Right atrium auricular region (tissue), 2 donors: ENCODE measurements at regions not wholly inside any gene's neighbourhood (a gene's known extent, or its start where the extent isn't known, plus 50 kb on each side); places are given as distances from the start of the nearest gene placed in this dataset.

Experiments
- DNase-seq: peaks from one replicate; pipeline ENCODE4 v3.0.0-alpha.2; 2019; ENCODE audit warnings: low spot score
- H3K27ac ChIP-seq, 2 donors: fragments of 200-600 bp; sonication (generic); 1 replicate in 1 of 2; 2 replicates in 1 of 2; pipeline ENCODE4 v1.5.1; 2016 to 2019
- H3K27me3 ChIP-seq, 2 donors: fragments of 200-600 bp; sonication (generic); one replicate each; pipeline versions ENCODE4 v1.5.1 to v1.6.0; 2017 to 2019
- H3K36me3 ChIP-seq: fragments of 200-600 bp; sonication (generic); one replicate; pipeline ENCODE4 v1.5.1; 2016
- H3K4me1 ChIP-seq, 2 donors: fragments of 200-600 bp; sonication (generic); one replicate each; pipeline versions ENCODE4 v1.5.1 to v1.6.0; 2017 to 2019
- H3K4me3 ChIP-seq, 2 donors: fragments of 200-600 bp; sonication (generic); 1 replicate in 1 of 2; 2 replicates in 1 of 2; pipeline ENCODE4 v1.5.1; 2017 to 2019; ENCODE audit warnings: mild to moderate bottlenecking in 1 of 2, moderate library complexity in 1 of 2
- H3K9me3 ChIP-seq, 2 donors: fragments of 200-600 bp; sonication (generic); one replicate each; pipeline ENCODE4 v1.5.1; 2019
- TF ChIP-seq, protein P1 (sequence below), 2 donors: fragments of 200-600 bp; sonication (generic); IDR thresholded peaks; one replicate each; pipeline ENCODE4 v1.5.1; 2019; ENCODE audit warnings: antibody characterized with exemption in 2 of 2

DNA sequence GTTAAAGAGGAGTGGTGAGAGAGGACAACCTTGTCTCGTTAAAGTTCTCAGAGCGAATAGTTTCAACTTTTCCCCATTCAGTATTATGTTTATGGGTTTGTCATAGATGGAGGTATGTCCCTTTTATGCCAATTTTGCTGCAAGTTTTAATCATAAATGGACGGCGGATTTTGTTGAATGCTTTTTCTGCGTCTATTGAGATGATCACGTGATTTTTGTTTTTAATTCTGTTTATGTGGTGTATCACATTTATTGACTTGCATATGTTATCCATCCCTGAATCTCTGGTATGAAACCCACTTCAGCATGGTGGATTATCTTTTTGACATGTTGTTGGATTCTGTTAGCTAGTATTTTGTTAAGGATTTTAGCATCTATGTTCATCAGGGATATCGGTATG, 1123.8 kb upstream of the KLHL29 start:
- no peak overlapping the region for H3K4me3 ChIP-seq
- H3K27ac ChIP-seq: no peak overlapping the region
- TF ChIP-seq, protein P1, sequence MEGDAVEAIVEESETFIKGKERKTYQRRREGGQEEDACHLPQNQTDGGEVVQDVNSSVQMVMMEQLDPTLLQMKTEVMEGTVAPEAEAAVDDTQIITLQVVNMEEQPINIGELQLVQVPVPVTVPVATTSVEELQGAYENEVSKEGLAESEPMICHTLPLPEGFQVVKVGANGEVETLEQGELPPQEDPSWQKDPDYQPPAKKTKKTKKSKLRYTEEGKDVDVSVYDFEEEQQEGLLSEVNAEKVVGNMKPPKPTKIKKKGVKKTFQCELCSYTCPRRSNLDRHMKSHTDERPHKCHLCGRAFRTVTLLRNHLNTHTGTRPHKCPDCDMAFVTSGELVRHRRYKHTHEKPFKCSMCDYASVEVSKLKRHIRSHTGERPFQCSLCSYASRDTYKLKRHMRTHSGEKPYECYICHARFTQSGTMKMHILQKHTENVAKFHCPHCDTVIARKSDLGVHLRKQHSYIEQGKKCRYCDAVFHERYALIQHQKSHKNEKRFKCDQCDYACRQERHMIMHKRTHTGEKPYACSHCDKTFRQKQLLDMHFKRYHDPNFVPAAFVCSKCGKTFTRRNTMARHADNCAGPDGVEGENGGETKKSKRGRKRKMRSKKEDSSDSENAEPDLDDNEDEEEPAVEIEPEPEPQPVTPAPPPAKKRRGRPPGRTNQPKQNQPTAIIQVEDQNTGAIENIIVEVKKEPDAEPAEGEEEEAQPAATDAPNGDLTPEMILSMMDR (IDR thresholded peaks at IDR 0.05): no peak
- H3K36me3 ChIP-seq: no peaks in the 10 kb centered on the region
- DNase-seq: no peak
- H3K27me3 ChIP-seq: no peaks in the 10 kb centered on the region
- no peaks in the 10 kb centered on the region for H3K4me1 ChIP-seq
- H3K9me3 ChIP-seq: peaks cover 0 to 8% of the 10 kb centered on the region in 2 donors

DNA sequence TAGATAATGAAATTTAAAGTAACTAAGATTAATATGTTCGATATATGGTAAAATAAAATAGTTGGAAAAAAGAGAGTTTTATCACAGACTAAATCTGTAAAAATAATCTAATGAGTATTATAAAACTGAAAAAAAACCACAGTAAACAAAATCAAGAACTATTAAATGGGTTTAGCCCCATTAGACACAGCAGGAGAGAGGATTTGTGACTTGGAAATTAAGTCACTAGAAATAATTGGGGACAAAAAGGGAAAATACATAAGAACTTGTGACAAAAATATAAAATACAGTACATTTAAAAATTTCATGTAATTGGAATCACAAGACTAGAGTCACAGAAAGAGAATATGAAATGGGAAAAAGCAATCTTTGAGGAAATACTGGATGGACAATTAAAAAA, 1114.6 kb upstream of the KLHL29 start:
- Histone ChIP-seq H3K27ac (no peak overlapping the region), H3K9me3 (peaks cover 4 to 9% of the 10 kb centered on the region in 2 donors), H3K27me3 (no peaks in the 10 kb centered on the region), H3K4me3 (no peak overlapping the region), H3K36me3 (no peaks in the 10 kb centered on the region), H3K4me1 (no peaks in the 10 kb centered on the region)
- TF ChIP-seq, protein P1 (IDR thresholded peaks at IDR 0.05): no peak
- no peak for DNase-seq

DNA sequence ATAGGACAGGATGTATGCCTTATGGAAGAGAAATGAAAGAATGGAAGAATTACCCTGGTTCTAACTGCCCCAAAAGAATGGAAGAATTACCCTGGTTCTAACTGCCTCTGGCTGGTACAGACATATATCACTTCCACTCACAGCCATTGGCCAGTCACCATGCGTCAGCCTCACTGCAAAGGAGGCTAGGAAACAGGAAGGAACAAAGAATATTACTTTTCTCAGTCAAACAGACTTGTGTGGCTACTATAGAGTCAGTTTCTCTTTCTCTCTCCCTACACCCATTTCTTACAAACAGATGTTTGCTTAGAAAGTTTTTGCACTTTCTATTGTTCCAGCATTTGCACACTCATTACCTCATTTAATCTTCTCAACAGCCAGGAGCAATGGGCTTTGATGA, 1111.1 kb upstream of the KLHL29 start:
- Histone ChIP-seq H3K4me1 (no peaks in the 10 kb centered on the region), H3K9me3 (peaks cover 4 to 9% of the 10 kb centered on the region in 2 donors), H3K4me3 (no peak overlapping the region), H3K36me3 (no peaks in the 10 kb centered on the region), H3K27ac (no peak overlapping the region), H3K27me3 (no peaks in the 10 kb centered on the region)
- TF ChIP-seq, protein P1 (IDR thresholded peaks at IDR 0.05): no peak
- no peak for DNase-seq

DNA sequence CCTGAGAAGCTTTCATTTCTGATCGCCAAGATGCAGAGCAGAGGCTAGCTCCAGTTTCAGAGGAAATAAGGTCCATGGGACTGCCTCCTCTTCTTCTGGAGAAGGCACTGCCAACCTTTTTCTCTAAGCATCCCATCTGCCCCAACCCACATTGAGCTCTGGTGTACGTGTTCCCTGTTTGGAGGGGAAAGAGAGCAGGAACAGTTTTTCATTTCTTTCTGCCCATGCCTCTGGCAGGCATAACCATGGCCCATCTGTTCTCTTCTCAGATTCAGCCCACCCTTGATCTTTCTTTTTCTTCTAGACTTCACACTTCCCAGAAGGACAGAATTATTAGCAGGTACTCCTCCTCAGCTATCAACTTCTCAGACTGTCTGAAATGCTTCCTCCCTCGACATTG, 1110.3 kb upstream of the KLHL29 start:
- Histone ChIP-seq H3K27ac (no peak overlapping the region), H3K9me3 (peaks cover 4 to 9% of the 10 kb centered on the region in 2 donors), H3K27me3 (no peaks in the 10 kb centered on the region), H3K4me1 (no peaks in the 10 kb centered on the region), H3K4me3 (no peak overlapping the region), H3K36me3 (no peaks in the 10 kb centered on the region)
- TF ChIP-seq, protein P1 (IDR thresholded peaks at IDR 0.05): no peak
- DNase-seq: no peak

DNA sequence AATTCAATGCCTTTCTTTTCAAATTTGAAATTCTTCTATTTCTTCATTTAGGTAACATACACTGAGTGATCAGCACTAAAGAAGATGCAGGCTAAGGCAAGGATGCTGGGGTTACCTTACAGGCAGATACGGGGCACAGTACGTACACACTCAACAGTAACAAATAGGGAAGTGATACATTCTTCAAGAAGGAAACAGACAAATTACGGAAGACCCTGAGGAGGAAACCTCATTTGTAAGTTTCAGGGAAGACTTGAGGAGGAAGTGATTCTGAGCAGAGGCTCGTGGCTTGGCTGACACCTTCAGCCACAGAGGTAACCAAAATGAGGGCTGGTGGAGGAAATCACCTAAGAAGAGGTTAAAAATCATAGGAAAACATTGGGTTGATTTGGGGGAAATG, 1108.3 kb upstream of the KLHL29 start:
- Histone ChIP-seq H3K9me3 (peaks cover 0 to 1% of the 10 kb centered on the region in 2 donors), H3K27ac (no peak overlapping the region), H3K4me3 (no peak overlapping the region), H3K4me1 (peaks cover 0 to 11% of the 10 kb centered on the region in 2 donors), H3K27me3 (no peaks in the 10 kb centered on the region), H3K36me3 (no peaks in the 10 kb centered on the region)
- TF ChIP-seq, protein P1 (IDR thresholded peaks at IDR 0.05): no peak
- no peak for DNase-seq

DNA sequence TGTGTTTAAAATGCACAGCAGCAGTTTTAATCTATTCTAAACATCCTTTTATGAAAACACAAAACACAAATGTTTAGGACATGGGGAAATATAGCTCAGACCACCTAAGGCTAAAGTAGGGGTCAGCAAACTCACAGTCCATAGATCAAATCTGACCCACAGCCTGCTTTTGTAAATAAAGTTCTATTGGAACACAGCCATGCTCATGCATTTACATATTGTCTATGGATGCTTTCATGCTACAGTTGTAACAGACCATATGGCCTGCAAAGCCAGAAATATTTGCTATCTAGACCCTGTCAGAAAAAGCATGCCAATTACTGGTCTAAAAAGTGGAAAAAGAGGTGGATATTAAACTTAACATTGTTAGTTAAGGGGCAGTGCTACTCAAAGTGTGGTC, 1105.4 kb upstream of the KLHL29 start:
- no peak for DNase-seq
- no peaks in the 10 kb centered on the region for H3K27me3 ChIP-seq
- TF ChIP-seq, protein P1 (IDR thresholded peaks at IDR 0.05): no peak
- H3K36me3 ChIP-seq: no peaks in the 10 kb centered on the region
- no peaks in the 10 kb centered on the region for H3K9me3 ChIP-seq
- no peak overlapping the region for H3K27ac ChIP-seq
- no peak overlapping the region for H3K4me3 ChIP-seq
- H3K4me1 ChIP-seq: peaks cover 0 to 12% of the 10 kb centered on the region in 2 donors
